PC-3 (cell line): ENCODE measurements at regions not wholly inside any gene's neighbourhood (a gene's known extent, or its start where the extent isn't known, plus 50 kb on each side); places are given as distances from the start of the nearest gene placed in this dataset.

ENCODE experiments used
- EZH2 ChIP-seq: fragments of 300-600 bp; sonication (generic); IDR thresholded peaks from one replicate; pipeline ENCODE4 v1.6.1; 2017; ENCODE audit warnings: antibody characterized with exemption, mild to moderate bottlenecking, low read length; ENCODE audit not compliant: unreplicated experiment
- EZH2phosphoT487 ChIP-seq: fragments of 300-600 bp; sonication (generic); IDR thresholded peaks from 2 replicates; pipeline ENCODE4 v1.6.1; 2018; ENCODE audit warnings: mild to moderate bottlenecking, antibody characterized with exemption, low read length, borderline replicate concordance

GRCh38 chr1:22290157-22290556 is 147.3 kb upstream of the WNT4 start:
- TF ChIP-seq EZH2phosphoT487 (no peak), EZH2 (no peak)
